Panc1 (cell line): ENCODE measurements at regions not wholly inside any gene's neighbourhood (a gene's known extent, or its start where the extent isn't known, plus 50 kb on each side); places are given as distances from the start of the nearest gene placed in this dataset.

Experiments
- ATAC-seq: fragments of 200-7000 bp; cut with Tn5 transposase; 2 replicates; pipeline ENCODE4 v1.9.1; 2020; ENCODE audit warnings: mild to moderate bottlenecking, moderate library complexity
- BruUV-seq: library from RNA; stranded (reverse); fragments of 400-500 nt; replicated peaks from 2 replicates; lab custom pipeline; 2021; lab: Mats Ljungman, UMichigan
- CTCF ChIA-PET: fragments of 300-600 bp; sonication (Branson Sonifier 250); formaldehyde crosslinking; loops from one replicate; lab custom pipeline; 2022; ENCODE audit warnings: antibody characterized with exemption; lab: Charles Lee
- POLR2A ChIA-PET: fragments of 300-600 bp; sonication (Branson Sonifier 250); formaldehyde crosslinking; loops from one replicate; lab custom pipeline; 2022; ENCODE audit warnings: antibody characterized with exemption; lab: Charles Lee
- DNase-seq: peaks from one replicate; pipeline ENCODE4 v3.0.0-alpha.2; 2010; ENCODE audit warnings: low read depth, low spot score
- H3K27ac ChIP-seq: 2 replicates; pipeline ENCODE4 v1.5.1; 2011; ENCODE audit warnings: mild to moderate bottlenecking, low read length, inconsistent platforms
- H3K27me3 ChIP-seq: fragments of 200-500 bp; sonication (Bioruptor generic); 2 replicates; pipeline ENCODE4 v1.6.0; 2014; ENCODE audit warnings: low read length, inconsistent platforms; ENCODE audit not compliant: control insufficient read depth, insufficient read depth
- H3K36me3 ChIP-seq: fragments of 200-500 bp; sonication (Bioruptor generic); 2 replicates; pipeline ENCODE4 v1.5.1; 2014; ENCODE audit warnings: inconsistent platforms, mild to moderate bottlenecking, low read length, moderate library complexity; ENCODE audit not compliant: control insufficient read depth, insufficient read depth
- H3K4me1 ChIP-seq: 2 replicates; pipeline ENCODE4 v1.5.1; 2011; ENCODE audit warnings: inconsistent platforms, mild to moderate bottlenecking, low read length, moderate library complexity; ENCODE audit not compliant: control insufficient read depth, insufficient read depth
- H3K4me3 ChIP-seq, 2 experiments: 2 replicates each; pipeline ENCODE4 v1.5.1; 2011 to 2012; ENCODE audit warnings: low read depth in 2 of 2, low read length in 2 of 2, mild to moderate bottlenecking in 2 of 2, inconsistent platforms in 1 of 2, moderate library complexity in 1 of 2
- H3K9me3 ChIP-seq: fragments of 200-500 bp; sonication (Bioruptor generic); 2 replicates; pipeline ENCODE4 v1.5.1; 2014; ENCODE audit warnings: low read depth, mild to moderate bottlenecking, inconsistent platforms, low read length, moderate library complexity; ENCODE audit not compliant: control insufficient read depth, insufficient read depth
- POLR2AphosphoS5 ChIP-seq: IDR thresholded peaks from 2 replicates; pipeline ENCODE4 v1.6.1; 2012; ENCODE audit warnings: mild to moderate bottlenecking, low read depth, low read length, moderate library complexity
- REST ChIP-seq, 2 experiments: IDR thresholded peaks; 2 replicates each; pipeline ENCODE4 v1.6.1; 2011 to 2012; ENCODE audit warnings: low read depth in 2 of 2, control low read depth in 1 of 2, low read length in 1 of 2, mild to moderate bottlenecking in 1 of 2, moderate library complexity in 1 of 2; ENCODE audit not compliant: insufficient read depth in 1 of 2
- SIN3A ChIP-seq: IDR thresholded peaks from 2 replicates; pipeline ENCODE4 v1.6.1; 2012; ENCODE audit warnings: low read depth, mild to moderate bottlenecking, low read length, moderate library complexity, borderline replicate concordance; ENCODE audit not compliant: insufficient read depth
- TCF7L2 ChIP-seq: IDR thresholded peaks from 2 replicates; pipeline ENCODE4 v1.6.1; 2011; ENCODE audit warnings: mild to moderate bottlenecking, low read depth, low read length, inconsistent platforms
- in situ Hi-C: cut with HindIII; loops from 2 replicates; pipeline ENCODE4 v1.10.0; 2016; ENCODE audit warnings: low sequenced_read_pairs, low pct_unique_long_range_greater_than_20kb
- intact Hi-C: fragments of 100-400 bp; cut with micrococcal nuclease; formaldehyde crosslinking; loops from one replicate; pipeline ENCODE4 v1.10.0; 2022; ENCODE audit not compliant: unreplicated experiment
- TF ChIP-seq, protein P1 (sequence below): fragments of 450-650 bp; IDR thresholded peaks from 2 replicates; pipeline ENCODE4 v1.5.1; 2017; ENCODE audit warnings: mild to moderate bottlenecking

DNA sequence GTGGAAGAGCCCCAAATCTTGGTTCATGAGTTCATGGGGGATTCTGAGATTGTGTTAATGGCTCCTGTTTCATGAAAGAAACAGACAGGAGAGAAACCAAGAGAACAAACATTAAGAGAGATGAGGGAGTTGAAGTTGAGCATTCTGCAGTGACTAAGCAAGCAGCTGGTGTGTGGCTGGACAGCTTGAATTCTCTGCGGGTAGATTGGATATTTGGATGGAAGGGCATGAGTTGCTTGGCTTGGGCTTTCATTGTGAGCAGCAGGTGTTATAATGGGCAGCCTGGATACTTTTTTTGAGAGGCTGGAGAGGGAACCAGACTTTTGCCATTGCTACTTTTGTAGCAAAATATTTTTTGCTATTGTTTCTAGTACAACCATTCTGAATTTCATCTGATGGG, 346.8 kb upstream of the SATB1 start:
- DNase-seq (no peak), ATAC-seq (no peak)
- intact Hi-C loops = no loop called here
- Histone ChIP-seq H3K4me3 (no peak overlapping the region), H3K36me3 (no peaks in the 10 kb centered on the region), H3K4me1 (no peaks in the 10 kb centered on the region), H3K9me3 (no peaks in the 10 kb centered on the region), H3K27ac (no peak overlapping the region), H3K27me3 (no peaks in the 10 kb centered on the region)
- no peak for TF ChIP-seq TCF7L2
- CTCF ChIA-PET = no interaction called here
- POLR2A ChIA-PET = no interaction called here
- in situ Hi-C loops = no loop called here
- BruUV-seq = no TSS peak

DNA sequence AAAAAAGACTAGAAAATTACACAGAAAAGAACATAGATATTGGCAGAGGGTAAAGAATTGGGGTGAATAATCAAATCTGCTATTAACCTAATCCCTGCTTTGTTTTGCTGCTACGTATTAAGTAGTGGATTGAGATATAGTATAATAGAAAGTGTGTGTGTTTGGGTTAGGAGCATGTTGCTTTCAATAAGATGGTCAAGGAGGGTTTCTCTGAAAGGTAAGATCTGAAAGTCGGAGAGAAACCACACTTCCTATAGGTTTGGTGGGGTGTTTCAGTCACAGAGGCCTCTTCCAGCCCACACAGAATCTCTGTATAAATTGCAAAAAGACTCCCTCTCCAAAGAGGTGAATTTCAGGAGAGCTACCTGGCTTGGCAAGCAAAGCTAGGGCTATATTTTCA, 345.7 kb upstream of the SATB1 start:
- H3K27ac ChIP-seq = no peak overlapping the region
- intact Hi-C loops (no loop called here), in situ Hi-C loops (no loop called here)
- H3K4me3 ChIP-seq = no peak overlapping the region
- ATAC-seq (no peak), DNase-seq (no peak)
- H3K4me1 ChIP-seq = no peaks in the 10 kb centered on the region
- CTCF ChIA-PET = no interaction called here
- no peak for TF ChIP-seq POLR2AphosphoS5
- no peak for TF ChIP-seq SIN3A
- TF ChIP-seq TCF7L2 = no peak
- TF ChIP-seq REST (IDR thresholded peaks at IDR 0.05; ENCODE audit: insufficient read depth in 1 of 2, low read depth in 2 of 2, low read length in 1 of 2) = no peak
- TF ChIP-seq, protein P1, sequence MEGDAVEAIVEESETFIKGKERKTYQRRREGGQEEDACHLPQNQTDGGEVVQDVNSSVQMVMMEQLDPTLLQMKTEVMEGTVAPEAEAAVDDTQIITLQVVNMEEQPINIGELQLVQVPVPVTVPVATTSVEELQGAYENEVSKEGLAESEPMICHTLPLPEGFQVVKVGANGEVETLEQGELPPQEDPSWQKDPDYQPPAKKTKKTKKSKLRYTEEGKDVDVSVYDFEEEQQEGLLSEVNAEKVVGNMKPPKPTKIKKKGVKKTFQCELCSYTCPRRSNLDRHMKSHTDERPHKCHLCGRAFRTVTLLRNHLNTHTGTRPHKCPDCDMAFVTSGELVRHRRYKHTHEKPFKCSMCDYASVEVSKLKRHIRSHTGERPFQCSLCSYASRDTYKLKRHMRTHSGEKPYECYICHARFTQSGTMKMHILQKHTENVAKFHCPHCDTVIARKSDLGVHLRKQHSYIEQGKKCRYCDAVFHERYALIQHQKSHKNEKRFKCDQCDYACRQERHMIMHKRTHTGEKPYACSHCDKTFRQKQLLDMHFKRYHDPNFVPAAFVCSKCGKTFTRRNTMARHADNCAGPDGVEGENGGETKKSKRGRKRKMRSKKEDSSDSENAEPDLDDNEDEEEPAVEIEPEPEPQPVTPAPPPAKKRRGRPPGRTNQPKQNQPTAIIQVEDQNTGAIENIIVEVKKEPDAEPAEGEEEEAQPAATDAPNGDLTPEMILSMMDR = no peak
- BruUV-seq = no TSS peak
- H3K27me3 ChIP-seq = no peaks in the 10 kb centered on the region
- H3K36me3 ChIP-seq = no peaks in the 10 kb centered on the region
- POLR2A ChIA-PET = no interaction called here
- no peaks in the 10 kb centered on the region for H3K9me3 ChIP-seq

- DNase-seq (no peak), ATAC-seq (no peak)
- H3K27ac ChIP-seq = no peak overlapping the region
- TF ChIP-seq REST (IDR thresholded peaks at IDR 0.05; ENCODE audit: insufficient read depth in 1 of 2, low read depth in 2 of 2, low read length in 1 of 2) = no peak
- H3K4me3 ChIP-seq = no peak overlapping the region
- no peaks in the 10 kb centered on the region for H3K4me1 ChIP-seq
- in situ Hi-C loops (no loop called here), intact Hi-C loops (no loop called here)
- POLR2A ChIA-PET = no interaction called here
- CTCF ChIA-PET = no interaction called here
- no peaks in the 10 kb centered on the region for H3K36me3 ChIP-seq
- H3K27me3 ChIP-seq = no peaks in the 10 kb centered on the region
- H3K9me3 ChIP-seq = no peaks in the 10 kb centered on the region
- BruUV-seq = no TSS peak
Measured at GRCh38 chr3:18767756-18768303, 342.7 kb upstream of the SATB1 start.
